ENCODE measurements at regions not wholly inside any gene's neighbourhood (a gene's known extent, or its start where the extent isn't known, plus 50 kb on each side); places are given as distances from the start of the nearest gene placed in this dataset.

DNA sequence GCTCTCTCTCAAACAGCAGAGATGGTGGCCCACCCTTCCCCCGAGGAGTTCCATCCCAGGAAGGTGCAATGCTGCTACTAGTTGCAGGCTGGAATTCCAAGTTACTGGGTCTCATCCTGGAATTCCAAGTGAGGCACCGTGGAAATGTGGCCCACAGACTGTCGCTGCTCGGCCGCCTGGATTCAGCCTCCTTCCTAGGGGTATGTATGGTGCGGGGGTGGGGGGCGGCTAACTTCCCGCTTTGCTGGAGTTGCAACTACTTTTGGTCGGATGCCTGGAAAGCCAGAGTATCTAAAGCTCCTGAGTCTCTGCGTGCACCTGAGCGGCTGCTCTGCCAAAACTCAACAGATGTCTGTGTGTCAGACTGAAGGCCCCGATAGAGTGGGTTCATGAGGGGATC lies 1146.2 kb downstream of the RPA4 start:
- TF ChIP-seq CDX4 (CRISPR knock-in tag; IDR thresholded peaks at IDR 0.05; ENCODE audit: borderline replicate concordance) (no peak), ZNF232 (CRISPR knock-in tag; IDR thresholded peaks at IDR 0.05) (no peak), ZNF219 (CRISPR knock-in tag; IDR thresholded peaks at IDR 0.05; ENCODE audit: borderline replicate concordance) (no peak), JUN (CRISPR knock-in tag; IDR thresholded peaks at IDR 0.05) (no peak), FOXK1 (CRISPR knock-in tag; IDR thresholded peaks at IDR 0.05) (no peak), ARID4B (CRISPR knock-in tag; IDR thresholded peaks at IDR 0.05; ENCODE audit: borderline replicate concordance) (no peak), EMX1 (CRISPR knock-in tag; IDR thresholded peaks at IDR 0.05) (no peak), RORB (CRISPR knock-in tag; IDR thresholded peaks at IDR 0.05) (no peak)
- TF ChIP-seq, protein P1, sequence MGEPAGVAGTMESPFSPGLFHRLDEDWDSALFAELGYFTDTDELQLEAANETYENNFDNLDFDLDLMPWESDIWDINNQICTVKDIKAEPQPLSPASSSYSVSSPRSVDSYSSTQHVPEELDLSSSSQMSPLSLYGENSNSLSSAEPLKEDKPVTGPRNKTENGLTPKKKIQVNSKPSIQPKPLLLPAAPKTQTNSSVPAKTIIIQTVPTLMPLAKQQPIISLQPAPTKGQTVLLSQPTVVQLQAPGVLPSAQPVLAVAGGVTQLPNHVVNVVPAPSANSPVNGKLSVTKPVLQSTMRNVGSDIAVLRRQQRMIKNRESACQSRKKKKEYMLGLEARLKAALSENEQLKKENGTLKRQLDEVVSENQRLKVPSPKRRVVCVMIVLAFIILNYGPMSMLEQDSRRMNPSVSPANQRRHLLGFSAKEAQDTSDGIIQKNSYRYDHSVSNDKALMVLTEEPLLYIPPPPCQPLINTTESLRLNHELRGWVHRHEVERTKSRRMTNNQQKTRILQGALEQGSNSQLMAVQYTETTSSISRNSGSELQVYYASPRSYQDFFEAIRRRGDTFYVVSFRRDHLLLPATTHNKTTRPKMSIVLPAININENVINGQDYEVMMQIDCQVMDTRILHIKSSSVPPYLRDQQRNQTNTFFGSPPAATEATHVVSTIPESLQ (CRISPR knock-in tag; IDR thresholded peaks at IDR 0.05) = no peak
- TF ChIP-seq, protein P2, sequence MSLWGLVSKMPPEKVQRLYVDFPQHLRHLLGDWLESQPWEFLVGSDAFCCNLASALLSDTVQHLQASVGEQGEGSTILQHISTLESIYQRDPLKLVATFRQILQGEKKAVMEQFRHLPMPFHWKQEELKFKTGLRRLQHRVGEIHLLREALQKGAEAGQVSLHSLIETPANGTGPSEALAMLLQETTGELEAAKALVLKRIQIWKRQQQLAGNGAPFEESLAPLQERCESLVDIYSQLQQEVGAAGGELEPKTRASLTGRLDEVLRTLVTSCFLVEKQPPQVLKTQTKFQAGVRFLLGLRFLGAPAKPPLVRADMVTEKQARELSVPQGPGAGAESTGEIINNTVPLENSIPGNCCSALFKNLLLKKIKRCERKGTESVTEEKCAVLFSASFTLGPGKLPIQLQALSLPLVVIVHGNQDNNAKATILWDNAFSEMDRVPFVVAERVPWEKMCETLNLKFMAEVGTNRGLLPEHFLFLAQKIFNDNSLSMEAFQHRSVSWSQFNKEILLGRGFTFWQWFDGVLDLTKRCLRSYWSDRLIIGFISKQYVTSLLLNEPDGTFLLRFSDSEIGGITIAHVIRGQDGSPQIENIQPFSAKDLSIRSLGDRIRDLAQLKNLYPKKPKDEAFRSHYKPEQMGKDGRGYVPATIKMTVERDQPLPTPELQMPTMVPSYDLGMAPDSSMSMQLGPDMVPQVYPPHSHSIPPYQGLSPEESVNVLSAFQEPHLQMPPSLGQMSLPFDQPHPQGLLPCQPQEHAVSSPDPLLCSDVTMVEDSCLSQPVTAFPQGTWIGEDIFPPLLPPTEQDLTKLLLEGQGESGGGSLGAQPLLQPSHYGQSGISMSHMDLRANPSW (CRISPR knock-in tag; conservative IDR thresholded peaks at IDR 0.05; ENCODE audit: low read depth) = no peak
- TF ChIP-seq, protein P3, sequence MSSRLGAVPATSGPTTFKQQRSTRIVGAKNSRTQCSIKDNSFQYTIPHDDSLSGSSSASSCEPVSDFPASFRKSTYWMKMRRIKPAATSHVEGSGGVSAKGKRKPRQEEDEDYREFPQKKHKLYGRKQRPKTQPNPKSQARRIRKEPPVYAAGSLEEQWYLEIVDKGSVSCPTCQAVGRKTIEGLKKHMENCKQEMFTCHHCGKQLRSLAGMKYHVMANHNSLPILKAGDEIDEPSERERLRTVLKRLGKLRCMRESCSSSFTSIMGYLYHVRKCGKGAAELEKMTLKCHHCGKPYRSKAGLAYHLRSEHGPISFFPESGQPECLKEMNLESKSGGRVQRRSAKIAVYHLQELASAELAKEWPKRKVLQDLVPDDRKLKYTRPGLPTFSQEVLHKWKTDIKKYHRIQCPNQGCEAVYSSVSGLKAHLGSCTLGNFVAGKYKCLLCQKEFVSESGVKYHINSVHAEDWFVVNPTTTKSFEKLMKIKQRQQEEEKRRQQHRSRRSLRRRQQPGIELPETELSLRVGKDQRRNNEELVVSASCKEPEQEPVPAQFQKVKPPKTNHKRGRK (CRISPR knock-in tag; IDR thresholded peaks at IDR 0.05; ENCODE audit: borderline replicate concordance) = no peak
- Mint-ChIP-seq H3K4me1 (no peaks in the 10 kb centered on the region), H3K4me3 (no peak overlapping the region), H3K36me3 (peaks cover 17% of the 10 kb centered on the region), H3K9me3 (peaks cover 32% of the 10 kb centered on the region), H3K27ac (no peak overlapping the region), H3K27me3 (ENCODE audit: low read depth) (no peaks in the 10 kb centered on the region)
- POLR2A ChIA-PET = no interaction called here
- DNase-seq (ENCODE audit: low spot score) (no peak), ATAC-seq (no peak)
- CTCF ChIA-PET = no interaction called here

DNA sequence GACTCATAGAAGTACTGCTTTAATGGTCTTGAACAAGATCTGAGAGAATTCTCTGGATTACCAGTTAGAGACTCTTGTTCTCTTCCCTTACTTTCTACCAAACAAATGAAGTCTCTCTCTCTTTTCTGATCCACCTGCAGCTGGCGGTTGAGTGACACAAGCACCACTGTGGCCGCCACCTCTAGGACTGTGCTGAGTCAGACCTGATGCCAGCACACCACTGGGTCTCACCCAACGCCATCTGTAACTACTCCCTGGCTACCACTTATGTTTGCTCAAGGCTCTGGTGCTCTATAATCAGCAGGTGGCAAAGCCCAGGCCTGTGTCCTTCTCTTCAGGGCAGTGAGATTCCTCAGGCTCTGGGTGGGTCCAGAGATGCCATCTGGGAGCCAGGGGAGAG lies 1173.5 kb downstream of the RPA4 start:
- no peak overlapping the region for H3K4me3 Mint-ChIP-seq
- DNase-seq (ENCODE audit: low spot score) (no peak), ATAC-seq (no peak)
- H3K27me3 Mint-ChIP-seq (ENCODE audit: low read depth) = no peaks in the 10 kb centered on the region
- CTCF ChIA-PET = no interaction called here
- H3K36me3 Mint-ChIP-seq = peaks cover 10% of the 10 kb centered on the region
- peaks cover 33% of the 10 kb centered on the region for H3K9me3 Mint-ChIP-seq
- H3K4me1 Mint-ChIP-seq = no peaks in the 10 kb centered on the region
- POLR2A ChIA-PET = no interaction called here
- no peak for TF ChIP-seq SMAD4 (CRISPR knock-in tag; IDR thresholded peaks at IDR 0.05)
- no peak for TF ChIP-seq ZNF219 (CRISPR knock-in tag; IDR thresholded peaks at IDR 0.05; ENCODE audit: borderline replicate concordance)
- H3K27ac Mint-ChIP-seq = no peak overlapping the region
